ENCODE measurements at regions not wholly inside any gene's neighbourhood (a gene's known extent, or its start where the extent isn't known, plus 50 kb on each side); places are given as distances from the start of the nearest gene placed in this dataset.

DNA sequence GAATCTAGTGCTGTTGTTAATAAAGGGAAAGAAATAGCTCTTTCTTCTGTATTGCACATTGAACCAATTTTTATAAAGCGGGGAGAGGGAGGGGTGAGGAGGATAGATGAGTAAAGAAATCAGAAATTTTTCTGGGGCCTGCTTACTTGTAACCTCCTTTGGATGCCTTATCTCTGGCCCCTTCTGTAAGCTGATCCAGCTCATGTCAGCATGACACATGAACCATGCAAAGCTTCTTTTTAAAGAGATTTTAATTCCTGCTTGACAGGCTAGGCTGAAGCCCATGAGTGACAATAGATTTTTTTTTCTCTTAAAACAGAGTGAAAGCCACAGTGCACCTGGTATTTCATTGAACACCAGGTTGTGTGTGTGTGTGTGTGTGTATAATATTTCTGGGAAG is 325.3 kb downstream of the PRL start:
- DNase-seq = no peak

DNA sequence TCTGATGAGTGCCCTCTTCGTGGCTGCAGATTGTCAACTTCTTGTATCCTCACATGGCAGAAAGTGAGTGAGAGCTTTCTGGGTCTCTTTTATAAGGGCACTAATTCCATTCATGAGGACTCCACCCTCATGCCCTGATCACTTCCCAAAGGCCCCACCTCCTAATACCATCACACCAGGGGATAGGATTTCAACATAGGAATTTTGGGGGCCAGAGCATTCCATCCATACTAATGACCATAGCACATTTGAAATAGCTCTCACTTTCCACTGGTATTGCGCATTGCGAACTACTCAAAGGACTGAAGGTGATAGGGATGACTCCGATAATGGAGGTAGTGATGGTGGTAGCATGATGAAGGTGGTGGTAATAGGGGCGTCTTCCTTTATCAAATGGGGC is 324.3 kb downstream of the PRL start:
- DNase-seq = no peak

DNA sequence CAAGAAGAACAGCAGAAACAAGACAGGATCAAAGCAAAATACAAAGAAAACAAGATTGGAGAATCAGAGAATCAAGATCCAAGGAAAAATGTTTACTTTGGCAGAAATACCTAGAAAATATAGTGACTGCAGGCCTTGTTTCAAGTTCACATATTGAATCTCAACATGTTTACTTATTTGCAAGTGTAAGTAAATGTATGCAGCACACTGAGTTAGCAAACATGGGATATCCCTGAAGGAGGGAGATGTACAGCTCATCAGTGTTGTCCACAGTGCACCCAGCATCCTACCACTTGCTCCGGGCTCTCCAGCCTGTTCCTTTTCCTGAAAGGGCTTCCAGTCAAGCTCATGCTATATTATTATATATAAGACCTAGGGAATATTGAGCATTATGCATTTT is 319.5 kb downstream of the PRL start:
- no peak for DNase-seq

DNA sequence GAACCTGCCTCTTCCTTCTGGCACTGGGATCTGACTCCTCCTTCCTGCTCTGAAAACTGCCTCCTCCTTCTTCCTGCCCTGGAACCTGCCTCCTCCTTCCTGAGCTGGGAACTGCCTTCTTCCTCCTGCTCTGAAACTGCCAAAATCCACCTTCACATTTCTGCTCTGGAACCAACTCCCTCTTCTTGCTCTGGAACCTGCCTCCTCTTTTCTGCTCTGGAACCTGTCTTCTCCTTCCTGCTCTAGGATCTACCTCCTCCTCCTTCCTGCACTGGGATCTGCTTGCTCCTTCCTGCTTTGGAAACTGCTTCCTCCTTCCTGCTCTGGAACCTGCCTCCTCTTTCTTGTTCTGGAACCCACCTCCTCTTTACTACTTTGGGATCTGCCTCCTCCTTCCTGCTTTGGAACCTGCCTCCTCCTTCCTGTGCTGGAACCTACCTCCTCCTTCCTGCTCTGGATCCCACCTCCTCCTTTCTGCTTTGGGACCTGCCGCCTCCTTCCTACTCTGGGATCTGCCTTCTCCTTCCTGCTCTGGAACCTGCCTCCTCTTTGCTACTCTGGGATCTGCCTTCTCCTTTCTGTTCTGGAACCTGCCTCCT is 315.5 kb downstream of the PRL start:
- no peak for DNase-seq

DNA sequence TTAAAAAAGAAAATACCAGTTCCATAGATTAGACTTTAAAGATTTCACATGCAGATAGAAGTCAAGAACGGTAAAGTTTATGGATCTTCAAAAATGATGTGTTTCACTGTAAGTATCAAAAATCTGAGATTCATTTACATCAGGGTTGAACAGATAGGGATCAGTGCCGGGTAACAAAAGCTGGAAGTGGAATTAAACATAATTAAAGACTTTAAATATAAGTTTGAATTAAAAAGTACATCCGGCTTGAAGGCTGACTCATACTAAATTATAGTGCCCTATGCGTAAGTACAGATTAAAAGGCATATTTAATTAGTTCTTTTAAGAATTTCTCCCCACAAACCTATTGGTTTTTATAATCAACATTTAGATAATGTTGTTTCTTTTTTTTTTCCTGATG is 312.7 kb downstream of the PRL start:
- DNase-seq = no peak

DNA sequence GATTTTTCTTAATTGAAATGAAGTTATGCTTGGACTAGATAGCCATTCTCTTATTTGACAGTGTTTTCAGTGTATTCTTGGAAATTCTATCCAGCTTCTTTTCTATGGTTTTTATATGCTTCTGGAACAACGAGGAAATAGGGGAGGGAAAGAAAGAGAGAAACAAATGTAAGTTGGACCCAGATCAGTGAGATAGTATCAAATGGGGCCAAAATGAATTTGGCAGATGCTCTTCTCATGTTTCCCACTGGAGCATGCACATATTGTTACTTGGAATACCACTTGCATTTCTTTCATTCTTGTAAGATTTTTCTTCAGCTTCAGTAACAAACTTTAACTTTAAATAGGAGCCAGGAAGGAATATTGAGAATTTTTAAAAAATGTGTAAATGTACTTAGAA is 312.3 kb downstream of the PRL start:
- DNase-seq = no peak

DNA sequence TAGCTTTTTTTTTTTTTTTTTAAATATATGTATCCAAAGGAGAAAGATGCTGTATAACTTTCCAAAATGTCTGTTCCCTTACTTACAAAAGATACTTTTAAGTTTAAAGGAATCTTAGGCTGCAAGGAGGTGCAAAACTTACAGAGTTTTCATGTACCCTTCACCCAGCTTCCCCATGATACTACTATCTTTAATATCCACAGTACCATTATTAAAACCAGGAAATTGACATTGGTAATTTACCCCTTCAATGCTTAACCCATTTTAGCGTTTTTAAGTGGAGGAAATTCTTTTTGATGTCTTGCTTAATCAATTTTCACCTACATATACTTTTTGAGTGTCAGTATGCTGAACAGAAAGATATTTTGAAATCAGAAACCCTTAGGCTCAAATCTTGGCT is 310.9 kb downstream of the PRL start:
- DNase-seq = no peak

DNA sequence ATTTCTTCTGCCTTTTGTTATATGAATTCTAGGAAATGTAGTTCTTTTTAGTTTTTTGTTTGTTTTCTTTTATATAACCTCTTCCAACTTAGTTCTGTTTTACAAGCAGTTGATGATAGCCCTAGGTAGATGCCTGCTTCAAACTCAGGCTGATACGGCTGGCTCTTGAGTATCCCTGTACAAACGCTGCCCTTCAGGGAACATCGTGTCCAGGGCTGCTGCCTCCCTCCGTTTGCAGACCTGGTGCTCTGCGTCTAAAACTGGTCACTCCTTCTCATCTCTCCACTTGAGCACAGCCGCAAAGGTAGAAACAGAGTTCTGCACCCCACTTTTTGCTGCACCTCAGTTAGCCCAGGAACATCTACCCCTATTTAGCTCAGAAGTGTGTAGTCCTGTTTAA is 310.1 kb downstream of the PRL start:
- no peak for DNase-seq

DNA sequence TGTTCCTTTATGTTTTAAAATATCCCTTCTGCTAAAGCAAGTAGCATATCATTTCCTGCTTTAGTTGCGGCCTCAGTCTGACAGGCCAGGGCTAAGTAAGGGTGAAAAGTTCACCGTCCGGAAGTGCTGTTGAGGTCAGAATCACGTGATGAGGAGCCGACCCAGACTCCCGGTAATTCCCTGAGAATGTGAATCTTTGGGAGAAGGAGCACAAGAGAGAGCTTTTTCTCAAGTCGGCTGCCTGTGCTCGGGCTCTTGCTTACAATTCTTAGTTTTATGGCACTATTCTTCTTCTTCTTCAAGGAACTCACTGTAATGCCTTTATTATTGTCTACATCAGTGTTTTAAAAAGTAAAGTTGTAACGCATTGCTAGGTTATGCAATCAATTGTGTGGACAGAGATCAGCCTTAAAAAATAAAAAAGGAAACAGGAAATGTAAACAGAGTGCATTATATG is 309.3 kb downstream of the PRL start:
- no peak for DNase-seq

DNA sequence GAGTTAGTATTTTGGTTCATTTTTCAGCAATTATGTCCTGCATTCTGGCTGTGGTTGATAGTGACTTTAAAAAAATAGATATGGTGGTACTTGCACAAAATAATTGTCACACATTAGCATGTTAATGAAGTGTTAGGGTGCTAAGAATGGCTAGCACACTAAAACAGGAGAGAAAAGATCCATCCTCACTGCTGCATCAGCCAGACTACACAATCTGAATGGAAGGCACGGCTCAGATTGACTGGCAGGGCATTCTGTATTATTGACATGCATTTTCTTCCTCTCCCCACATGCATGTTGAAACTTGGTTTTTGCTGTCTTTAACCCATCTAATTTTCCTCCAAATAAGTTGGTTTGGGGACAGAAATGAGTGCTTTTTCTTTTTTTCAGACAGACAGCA is 306.3 kb downstream of the PRL start:
- no peak for DNase-seq

DNA sequence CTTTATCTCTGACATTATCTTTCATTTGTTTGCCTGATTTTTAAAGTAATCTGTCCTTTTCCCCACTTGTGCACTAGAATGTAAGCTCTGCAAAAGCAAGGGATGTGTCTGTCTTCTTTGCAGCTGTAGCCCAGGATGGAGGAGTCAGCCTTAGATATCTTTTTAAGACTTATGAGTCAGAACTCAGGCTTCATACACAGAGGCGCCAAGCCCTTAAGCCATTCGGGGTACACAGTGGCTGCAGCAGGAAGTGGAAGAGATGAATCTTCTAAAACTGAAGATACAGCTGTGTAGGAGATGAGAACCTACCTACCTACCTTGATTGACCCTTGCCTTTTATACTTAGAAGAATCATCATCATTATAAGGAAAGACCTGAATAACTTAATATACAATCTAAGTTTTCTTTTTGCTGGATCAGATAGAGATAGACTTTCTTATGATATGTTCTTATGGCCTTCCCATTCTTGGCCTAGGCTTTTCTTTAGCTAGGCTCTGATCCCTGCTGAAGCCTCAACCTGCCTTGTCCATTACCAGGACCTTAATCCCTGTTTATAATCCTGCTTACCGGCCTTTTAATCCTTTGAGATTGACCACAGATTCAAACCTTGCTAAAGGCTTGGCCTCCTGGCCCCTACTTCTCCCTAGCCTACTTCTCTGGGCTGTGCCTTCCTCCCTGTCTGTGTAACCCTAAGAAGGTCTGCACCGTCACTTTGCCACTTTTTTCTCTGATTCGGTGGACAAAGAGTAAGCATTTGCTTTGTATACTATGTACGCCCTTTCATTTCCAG is 304.5 kb downstream of the PRL start:
- DNase-seq = no peak

DNA sequence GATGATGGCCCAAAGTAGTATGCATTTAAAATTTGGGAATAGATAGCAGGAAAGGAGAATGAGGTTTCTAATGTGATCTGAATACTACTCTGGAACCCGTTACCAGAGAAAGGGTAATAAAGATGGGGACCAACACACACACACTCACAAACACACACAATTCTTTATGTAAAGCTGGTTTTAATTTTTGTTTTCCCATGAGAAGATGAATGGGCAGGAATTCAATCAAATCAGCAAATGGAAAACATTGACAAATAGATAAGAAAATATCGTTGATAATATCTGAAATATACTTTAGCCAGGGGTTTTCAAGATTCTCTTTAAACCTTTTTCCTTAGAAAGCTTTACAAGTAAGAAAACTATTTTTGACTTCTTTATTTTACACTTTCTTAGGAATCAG is 303.0 kb downstream of the PRL start:
- DNase-seq = no peak

DNA sequence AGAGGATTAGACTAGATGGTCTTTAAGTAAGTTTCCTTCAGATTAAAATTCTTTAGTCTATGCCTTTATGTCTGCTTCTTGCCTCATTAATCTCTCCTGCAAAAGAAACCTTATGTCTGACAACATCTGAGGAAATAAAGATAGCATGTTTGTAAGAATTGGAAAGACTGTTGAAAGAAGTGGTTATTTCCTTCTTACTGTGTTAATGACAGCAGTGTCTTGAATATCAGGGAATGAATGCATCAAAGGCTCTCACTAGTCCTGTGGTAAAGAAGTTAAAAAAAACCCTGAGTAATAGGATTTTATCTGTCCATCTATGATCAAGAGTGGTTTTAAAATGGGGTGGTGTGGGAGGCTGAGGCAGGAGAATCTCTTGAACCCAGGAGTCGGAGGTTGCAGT is 302.0 kb downstream of the PRL start:
- DNase-seq = no peak

DNA sequence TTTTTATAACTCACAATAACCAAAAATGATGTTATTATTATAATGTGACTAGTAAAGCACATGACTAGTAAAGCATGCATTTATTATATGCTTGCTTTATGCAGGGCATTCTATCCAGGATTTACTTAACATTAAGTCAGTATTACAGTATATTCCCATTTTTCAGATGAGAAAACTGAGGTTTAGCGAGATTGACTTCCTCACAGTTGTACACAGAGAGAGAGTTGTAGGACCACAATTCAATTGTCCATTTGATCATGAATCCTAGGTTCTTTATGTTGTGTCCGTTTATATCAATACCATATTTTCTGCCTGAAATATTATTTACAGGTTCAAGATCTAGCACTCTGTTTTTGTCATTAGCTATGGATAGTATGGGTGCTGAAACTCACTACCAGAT is 301.5 kb downstream of the PRL start:
- no peak for DNase-seq

DNA sequence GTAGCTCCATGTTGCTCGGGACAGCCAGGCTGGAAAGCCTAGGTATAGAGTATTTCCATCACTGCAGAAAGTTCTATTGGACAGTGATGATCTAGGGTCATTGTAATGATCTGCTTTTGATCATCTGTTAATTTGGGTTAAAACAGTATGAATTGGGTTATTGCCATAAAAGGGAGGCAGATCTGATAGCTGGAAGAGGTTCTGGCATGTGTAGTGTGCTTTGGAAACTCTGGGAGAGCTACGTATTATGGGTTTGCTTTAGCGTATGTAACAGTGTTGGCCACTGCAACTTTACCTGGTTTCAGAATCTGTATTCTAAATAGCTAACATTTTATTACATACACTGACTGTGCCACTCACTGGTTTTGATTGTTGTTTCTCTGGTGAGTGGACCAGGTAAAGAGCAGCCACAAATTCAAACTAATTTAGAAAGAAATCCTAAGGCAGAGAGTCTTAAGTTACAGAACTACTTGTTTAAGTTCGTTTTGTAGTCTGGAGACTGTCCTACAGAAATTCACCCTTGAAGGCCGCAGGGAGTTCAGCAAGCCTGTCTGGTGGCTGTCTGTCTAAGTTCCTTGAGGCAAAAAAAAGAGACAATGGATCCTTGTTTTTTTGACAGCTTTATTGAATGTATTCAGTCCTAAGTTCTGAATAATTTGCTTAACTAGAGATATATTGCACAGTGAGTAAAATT is 300.3 kb downstream of the PRL start:
- no peak for DNase-seq

DNA sequence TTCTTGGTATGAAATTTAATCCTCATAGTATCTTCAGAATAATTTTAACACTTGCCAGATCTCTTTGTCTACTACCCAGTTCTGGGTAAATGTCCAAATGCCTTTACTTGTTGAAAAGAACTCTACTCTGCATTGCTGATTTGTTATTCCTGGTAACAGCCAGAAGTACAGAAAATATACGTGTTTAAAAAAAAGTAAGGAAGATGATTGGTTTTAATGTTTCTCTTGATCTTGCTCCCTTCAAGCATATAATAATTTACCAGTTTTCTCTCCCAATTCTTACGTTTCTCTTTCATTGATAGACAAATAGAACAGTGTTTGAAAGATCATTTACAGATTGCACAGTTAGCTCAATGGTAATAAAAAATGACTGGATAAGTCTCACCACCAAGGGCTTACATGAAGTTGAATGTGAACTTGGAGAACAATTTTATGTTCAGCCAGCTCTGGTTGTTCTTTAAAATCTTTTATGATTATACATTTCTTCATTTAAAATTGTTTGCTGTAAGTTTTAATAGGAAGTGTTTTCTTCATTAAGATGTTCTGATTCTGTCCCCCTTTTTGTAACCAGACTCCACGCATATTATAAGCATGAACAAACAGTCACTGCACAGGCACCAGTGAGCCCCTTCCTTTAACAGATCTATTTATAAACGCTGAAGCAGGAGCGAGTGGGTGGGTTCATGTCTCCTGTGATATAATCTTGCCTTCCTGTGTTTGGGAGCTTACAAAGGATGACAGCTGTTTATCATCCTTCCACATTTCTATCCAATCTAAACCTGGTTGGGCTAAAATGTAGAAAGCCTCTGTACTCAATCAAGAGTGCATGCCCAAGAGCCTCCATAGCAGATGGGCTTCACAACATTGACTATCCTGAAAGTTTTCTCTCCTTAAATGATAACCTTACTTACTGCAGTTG is 299.5 kb downstream of the PRL start:
- DNase-seq = no peak

DNA sequence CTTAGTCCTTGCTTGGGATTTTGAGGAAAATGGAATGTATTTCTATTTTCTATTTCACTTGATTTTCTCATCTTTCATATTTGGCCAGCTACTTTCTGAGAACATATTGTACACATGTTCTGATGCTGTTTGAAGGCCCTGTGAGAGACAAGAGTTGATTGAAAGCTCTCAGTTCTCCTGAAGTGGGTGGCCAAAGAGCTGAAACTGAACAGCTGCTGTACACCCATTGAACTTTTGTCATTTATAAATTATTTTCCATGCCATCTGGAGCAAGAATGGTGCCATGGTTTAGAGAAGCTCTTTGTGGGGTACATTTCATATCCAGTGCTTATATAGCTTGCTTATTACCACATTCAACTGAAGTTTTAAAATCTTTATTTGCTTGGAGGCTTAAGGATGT is 298.3 kb downstream of the PRL start:
- DNase-seq = no peak

DNA sequence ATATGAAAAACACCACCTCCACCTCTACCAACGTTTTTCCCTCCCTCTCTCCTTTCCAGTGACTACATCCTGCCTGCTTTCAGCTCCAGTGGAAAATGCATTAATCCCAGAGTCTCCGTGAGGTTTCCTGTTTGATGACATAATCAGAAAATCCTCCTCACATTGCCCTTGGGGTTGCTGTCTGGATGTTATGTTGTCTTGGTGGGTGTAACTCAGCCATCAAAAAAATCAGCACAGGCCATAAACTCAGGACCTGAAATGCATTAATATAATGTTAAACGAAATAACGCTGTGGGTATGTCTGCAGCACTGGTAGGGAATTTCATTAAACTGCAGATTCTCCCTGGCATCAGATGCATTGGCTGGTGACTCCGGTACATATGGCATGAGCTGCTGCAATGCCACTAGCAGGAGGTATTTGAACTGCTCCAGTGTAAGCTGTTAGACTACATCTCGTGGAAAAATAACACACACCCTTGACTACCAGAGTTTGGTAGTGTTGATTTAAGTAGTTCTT is 297.8 kb downstream of the PRL start:
- no peak for DNase-seq

DNA sequence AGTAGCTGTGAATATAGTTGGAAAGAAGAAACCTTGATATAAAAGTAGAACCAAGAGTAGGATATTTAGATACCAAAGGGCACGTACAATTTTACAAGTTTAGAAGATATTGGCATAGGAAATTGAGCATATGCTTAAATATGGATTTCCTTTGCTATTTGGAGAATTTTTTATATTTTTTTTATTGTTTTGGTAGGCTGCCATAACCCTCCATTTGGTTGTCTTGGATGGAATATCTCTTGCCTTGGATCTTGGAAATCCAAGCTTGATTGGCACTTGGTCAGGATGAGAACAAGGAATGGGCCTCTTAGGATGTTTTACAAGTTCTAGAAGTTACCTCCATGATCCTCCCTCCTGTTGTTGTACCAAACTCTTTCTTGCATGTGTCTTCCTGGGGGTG is 297.1 kb downstream of the PRL start:
- DNase-seq = no peak

DNA sequence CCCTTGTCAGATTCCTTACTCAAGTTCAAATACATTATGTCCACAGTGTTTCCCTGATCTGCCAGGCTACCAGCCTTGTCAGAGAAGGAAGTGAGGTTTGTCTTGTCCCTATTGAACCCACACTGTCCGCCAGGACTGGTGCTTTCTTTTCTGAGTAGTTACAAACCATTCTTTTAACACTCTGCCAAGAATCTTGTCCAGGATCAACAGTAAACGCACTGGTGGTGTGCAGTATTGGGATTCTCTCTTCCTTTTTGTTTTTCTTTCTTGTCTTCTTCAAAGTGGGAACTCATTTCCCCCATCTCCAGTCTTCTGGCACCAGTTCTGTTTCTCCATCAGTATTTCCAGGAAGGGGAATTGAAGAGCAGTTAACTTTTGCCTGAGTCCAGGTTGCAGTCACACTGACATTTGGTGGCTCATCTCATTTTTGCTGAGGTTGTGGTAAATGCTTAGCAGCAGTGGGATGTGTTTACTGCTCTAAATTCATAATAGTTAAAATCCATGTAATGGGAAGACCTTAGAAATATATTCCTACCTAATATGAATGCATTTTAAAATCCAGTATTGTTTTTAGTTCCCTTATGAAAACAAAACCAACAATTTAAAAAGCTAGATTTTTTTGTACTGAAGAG is 295.3 kb downstream of the PRL start:
- no peak for DNase-seq

DNA sequence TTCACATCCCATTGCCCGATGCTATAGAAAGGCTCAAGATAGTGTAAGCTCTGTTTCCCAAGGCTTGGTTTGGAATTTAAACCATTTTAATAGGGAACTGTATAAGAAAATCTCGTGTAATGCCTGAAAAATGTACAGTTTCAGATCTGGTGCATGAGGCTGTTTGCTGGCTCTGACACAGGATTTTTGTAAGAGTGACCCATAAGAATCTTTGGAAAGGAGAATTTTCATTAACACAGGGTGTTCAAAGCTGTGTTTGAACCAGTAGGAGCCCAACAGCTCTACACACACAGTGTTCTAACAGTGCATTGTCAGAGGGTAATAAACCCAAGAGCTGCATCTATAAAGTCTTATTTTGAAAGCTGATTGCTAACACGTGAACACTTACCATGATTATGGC is 293.5 kb downstream of the PRL start:
- no peak for DNase-seq

DNA sequence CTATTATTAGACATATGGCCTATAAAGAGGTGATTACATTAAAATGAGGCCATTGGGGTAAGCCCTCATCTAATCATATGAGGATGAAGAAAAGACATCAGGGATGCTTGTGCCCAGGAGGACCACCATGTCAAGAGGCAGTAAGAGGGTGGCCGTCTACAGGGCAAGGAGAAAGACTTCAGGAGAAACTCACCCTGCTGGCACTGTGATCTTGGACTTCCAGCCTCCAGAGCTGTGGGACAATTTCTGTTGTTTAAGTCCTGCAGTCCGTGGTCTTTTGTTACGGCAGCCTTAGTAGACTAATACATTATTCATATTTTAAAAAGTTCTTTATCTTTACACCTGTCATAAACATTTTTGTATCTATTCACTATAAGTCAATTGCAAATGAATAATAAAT is 290.0 kb downstream of the PRL start:
- DNase-seq = no peak

DNA sequence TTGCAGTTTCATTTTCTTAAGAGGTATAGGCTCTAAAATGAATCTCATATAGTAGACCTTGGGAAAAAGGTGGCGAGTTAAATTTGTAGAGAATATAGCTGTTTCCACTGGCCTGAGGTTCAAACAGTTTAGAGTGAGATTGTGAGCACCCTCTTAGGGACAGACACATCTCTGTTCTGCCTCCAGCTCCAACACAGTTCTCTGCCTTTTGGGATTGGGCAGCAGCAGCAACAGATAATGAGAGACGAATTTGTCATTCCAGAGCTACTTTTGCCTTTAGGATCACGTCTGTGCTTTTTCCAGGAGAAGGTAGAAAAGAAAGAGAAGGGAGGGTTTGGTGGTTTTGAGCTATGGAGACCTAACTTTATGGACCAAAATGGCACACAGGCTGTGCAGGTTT is 289.4 kb downstream of the PRL start:
- no peak for DNase-seq
